Natural killer cell treated with Interleukin-12 subunit alpha and Interleukin-12 subunit beta and Interleukin-15 and Interleukin-18, amount 100 ng/mL, for 72 hours (primary cell): ENCODE measurements at regions not wholly inside any gene's neighbourhood (a gene's known extent, or its start where the extent isn't known, plus 50 kb on each side); places are given as distances from the start of the nearest gene placed in this dataset.

ENCODE experiments used
- ATAC-seq, 2 donors: fragments of 150-1000 bp; cut with Tn5 transposase in 1 of 2; sonication (Bioruptor Pico), chemical (Tn5 transposase) in 1 of 2; 2 replicates each; pipeline ENCODE4 v1.10.0; 2021
- DNase-seq: peaks from one replicate; pipeline ENCODE4 v3.0.0; 2022; ENCODE audit warnings: low spot score
- H3K27ac Mint-ChIP-seq, 2 donors: 1 replicate in 1 of 2; 2 replicates in 1 of 2; pipeline ENCODE4 v1.8.0; 2022; ENCODE audit warnings: mixed read lengths in 2 of 2, mild to moderate bottlenecking in 1 of 2, moderate library complexity in 1 of 2
- H3K27me3 Mint-ChIP-seq, 2 donors: 1 replicate in 1 of 2; 2 replicates in 1 of 2; pipeline ENCODE4 v1.8.0; 2022; ENCODE audit warnings: mixed read lengths in 2 of 2
- H3K36me3 Mint-ChIP-seq: one replicate; pipeline ENCODE4 v1.8.0; 2022; ENCODE audit warnings: mixed read lengths
- H3K4me1 Mint-ChIP-seq, 2 donors: 1 replicate in 1 of 2; 2 replicates in 1 of 2; pipeline ENCODE4 v1.8.0; 2022; ENCODE audit warnings: low read depth in 2 of 2, mixed read lengths in 2 of 2, mild to moderate bottlenecking in 1 of 2
- H3K4me3 Mint-ChIP-seq: one replicate; pipeline ENCODE4 v1.8.0; 2022; ENCODE audit warnings: mixed read lengths
- H3K9me3 Mint-ChIP-seq: 2 replicates; pipeline ENCODE4 v1.8.0; 2022; ENCODE audit warnings: mixed read lengths

- Mint-ChIP-seq H3K4me1 (no peaks in the 10 kb centered on the region), H3K27ac (no peak overlapping the region), H3K9me3 (no peaks in the 10 kb centered on the region), H3K4me3 (no peak overlapping the region), H3K27me3 (peaks cover 6 to 12% of the 10 kb centered on the region in 2 donors), H3K36me3 (peaks cover 5% of the 10 kb centered on the region)
- no peak for DNase-seq
- no peak for ATAC-seq
Observed at GRCh38 chr11:130785380-130786116, 130.7 kb downstream of the SNX19 start.

- Mint-ChIP-seq H3K27me3 (peaks cover 15 to 22% of the 10 kb centered on the region in 2 donors), H3K4me3 (no peak overlapping the region), H3K36me3 (peaks cover 12% of the 10 kb centered on the region), H3K9me3 (peaks cover 6% of the 10 kb centered on the region), H3K4me1 (no peaks in the 10 kb centered on the region), H3K27ac (no peak overlapping the region)
- ATAC-seq = no peak
- no peak for DNase-seq
Observed at GRCh38 chr11:130786586-130786985, 129.7 kb downstream of the SNX19 start.

GRCh38 chr11:130787092-130787616 is 129.1 kb downstream of the SNX19 start:
- Mint-ChIP-seq H3K4me3 (no peak overlapping the region), H3K27me3 (peaks cover 15 to 22% of the 10 kb centered on the region in 2 donors), H3K36me3 (peaks cover 12% of the 10 kb centered on the region), H3K27ac (no peak overlapping the region), H3K4me1 (no peaks in the 10 kb centered on the region), H3K9me3 (peaks cover 6% of the 10 kb centered on the region)
- DNase-seq = no peak
- ATAC-seq = no peak

GRCh38 chr11:130787973-130788570 is 128.2 kb downstream of the SNX19 start:
- no peak for DNase-seq
- ATAC-seq = no peak
- Mint-ChIP-seq H3K4me3 (no peak overlapping the region), H3K4me1 (no peaks in the 10 kb centered on the region), H3K36me3 (peaks cover 12% of the 10 kb centered on the region), H3K27ac (no peak overlapping the region), H3K27me3 (peaks cover 20 to 28% of the 10 kb centered on the region in 2 donors), H3K9me3 (peaks cover 6% of the 10 kb centered on the region)

GRCh38 chr11:130789056-130789640 is 127.1 kb downstream of the SNX19 start:
- ATAC-seq = no peak
- H3K4me1 Mint-ChIP-seq = no peaks in the 10 kb centered on the region
- H3K4me3 Mint-ChIP-seq = no peak overlapping the region
- H3K27ac Mint-ChIP-seq = no peak overlapping the region
- H3K36me3 Mint-ChIP-seq = peaks cover 12% of the 10 kb centered on the region
- peaks cover 29 to 39% of the 10 kb centered on the region in 2 donors for H3K27me3 Mint-ChIP-seq
- no peak for DNase-seq
- H3K9me3 Mint-ChIP-seq = peaks cover 6% of the 10 kb centered on the region

- Mint-ChIP-seq H3K27me3 (peaks cover 28 to 38% of the 10 kb centered on the region in 2 donors), H3K36me3 (peaks cover 12% of the 10 kb centered on the region), H3K9me3 (peaks cover 6% of the 10 kb centered on the region), H3K27ac (no peak overlapping the region), H3K4me3 (no peak overlapping the region), H3K4me1 (no peaks in the 10 kb centered on the region)
- ATAC-seq = no peak
- DNase-seq = no peak
Observed at GRCh38 chr11:130790689-130791088, 125.6 kb downstream of the SNX19 start.

- DNase-seq = no peak
Observed at GRCh38 chr11:130792772-130793171, 123.5 kb downstream of the SNX19 start.

GRCh38 chr11:130796828-130797227 is 119.5 kb downstream of the SNX19 start:
- no peaks in the 10 kb centered on the region for H3K9me3 Mint-ChIP-seq
- no peak overlapping the region for H3K27ac Mint-ChIP-seq
- ATAC-seq = no peak
- no peaks in the 10 kb centered on the region for H3K36me3 Mint-ChIP-seq
- no peak overlapping the region for H3K4me3 Mint-ChIP-seq
- DNase-seq = no peak
- H3K27me3 Mint-ChIP-seq = peaks cover 20 to 31% of the 10 kb centered on the region in 2 donors
- H3K4me1 Mint-ChIP-seq = no peaks in the 10 kb centered on the region

More at GRCh38 chr11:130792772-130793171, 123.5 kb downstream of the SNX19 start:
- Mint-ChIP-seq H3K27me3 (peaks cover 28 to 41% of the 10 kb centered on the region in 2 donors), H3K9me3 (peaks cover 6% of the 10 kb centered on the region), H3K4me1 (no peaks in the 10 kb centered on the region), H3K4me3 (no peak overlapping the region), H3K27ac (no peak overlapping the region), H3K36me3 (peaks cover 12% of the 10 kb centered on the region)
- ATAC-seq = no peak

GRCh38 chr11:130798280-130798679 is 118.0 kb downstream of the SNX19 start:
- no peak for ATAC-seq
- H3K36me3 Mint-ChIP-seq = no peaks in the 10 kb centered on the region
- peaks cover 13 to 22% of the 10 kb centered on the region in 2 donors for H3K27me3 Mint-ChIP-seq
- H3K27ac Mint-ChIP-seq = no peak overlapping the region
- H3K4me1 Mint-ChIP-seq = no peaks in the 10 kb centered on the region
- no peaks in the 10 kb centered on the region for H3K9me3 Mint-ChIP-seq
- no peak for DNase-seq
- H3K4me3 Mint-ChIP-seq = no peak overlapping the region

GRCh38 chr11:130798801-130799200 is 117.5 kb downstream of the SNX19 start:
- no peaks in the 10 kb centered on the region for H3K9me3 Mint-ChIP-seq
- peaks cover 8 to 17% of the 10 kb centered on the region in 2 donors for H3K27me3 Mint-ChIP-seq
- no peaks in the 10 kb centered on the region for H3K36me3 Mint-ChIP-seq
- DNase-seq (no peak), ATAC-seq (no peak)
- H3K27ac Mint-ChIP-seq = no peak overlapping the region
- no peaks in the 10 kb centered on the region for H3K4me1 Mint-ChIP-seq
- no peak overlapping the region for H3K4me3 Mint-ChIP-seq

GRCh38 chr11:130801333-130802122 is 114.8 kb downstream of the SNX19 start:
- DNase-seq (no peak), ATAC-seq (no peak)
- H3K4me3 Mint-ChIP-seq = no peak overlapping the region
- H3K4me1 Mint-ChIP-seq = no peaks in the 10 kb centered on the region
- H3K36me3 Mint-ChIP-seq = no peaks in the 10 kb centered on the region
- H3K27ac Mint-ChIP-seq = no peak overlapping the region
- peaks cover 4 to 8% of the 10 kb centered on the region in 2 donors for H3K27me3 Mint-ChIP-seq
- H3K9me3 Mint-ChIP-seq = no peaks in the 10 kb centered on the region

- Mint-ChIP-seq H3K9me3 (no peaks in the 10 kb centered on the region), H3K27me3 (peaks cover 4 to 7% of the 10 kb centered on the region in 2 donors), H3K4me1 (no peaks in the 10 kb centered on the region), H3K4me3 (no peak overlapping the region), H3K36me3 (no peaks in the 10 kb centered on the region), H3K27ac (no peak overlapping the region)
- ATAC-seq (no peak), DNase-seq (no peak)
Observed at GRCh38 chr11:130802567-130802966, 113.7 kb downstream of the SNX19 start.

GRCh38 chr11:130804306-130805076 is 111.8 kb downstream of the SNX19 start:
- no peak for DNase-seq
- H3K27me3 Mint-ChIP-seq = peaks cover 0 to 1% of the 10 kb centered on the region in 2 donors
- H3K36me3 Mint-ChIP-seq = no peaks in the 10 kb centered on the region
- H3K4me1 Mint-ChIP-seq = no peaks in the 10 kb centered on the region
- no peak overlapping the region for H3K4me3 Mint-ChIP-seq
- no peak for ATAC-seq
- no peaks in the 10 kb centered on the region for H3K9me3 Mint-ChIP-seq
- no peak overlapping the region for H3K27ac Mint-ChIP-seq
